Activated T-cell treated with anti-CD3 and anti-CD28 coated beads for 48 hours (primary cell): ENCODE measurements at regions not wholly inside any gene's neighbourhood (a gene's known extent, or its start where the extent isn't known, plus 50 kb on each side); places are given as distances from the start of the nearest gene placed in this dataset.

Source experiments
- DNase-seq: peaks from one replicate; pipeline ENCODE4 v3.0.0-alpha.2; 2020; ENCODE audit warnings: low read depth

DNA sequence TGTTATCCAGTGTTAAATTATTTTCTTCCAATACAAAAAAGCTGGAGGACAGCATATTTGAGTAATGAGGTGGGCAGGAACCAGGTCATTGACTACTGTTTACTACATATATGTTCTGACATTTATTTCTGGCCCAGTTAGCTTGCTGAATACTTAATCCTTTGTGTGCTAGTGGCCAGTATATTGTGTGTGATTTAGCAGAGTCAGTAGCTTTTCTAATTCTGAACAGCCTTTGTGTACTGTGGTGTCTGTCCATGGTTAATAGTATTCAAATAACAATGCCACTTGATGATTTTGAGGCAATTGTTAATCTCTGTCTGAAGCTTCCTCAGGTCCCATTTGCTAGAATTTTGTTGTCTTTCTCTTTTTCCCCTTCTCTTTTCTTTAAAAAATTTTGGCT, 286.5 kb upstream of the E2F7 start:
- no peak for DNase-seq

- DNase-seq: no peak
These were observed 284.5 kb upstream of the E2F7 start for GRCh38 chr12:77349689-77350370.

- DNase-seq: no peak
These were observed 281.6 kb upstream of the E2F7 start for GRCh38 chr12:77347017-77347416.

DNA sequence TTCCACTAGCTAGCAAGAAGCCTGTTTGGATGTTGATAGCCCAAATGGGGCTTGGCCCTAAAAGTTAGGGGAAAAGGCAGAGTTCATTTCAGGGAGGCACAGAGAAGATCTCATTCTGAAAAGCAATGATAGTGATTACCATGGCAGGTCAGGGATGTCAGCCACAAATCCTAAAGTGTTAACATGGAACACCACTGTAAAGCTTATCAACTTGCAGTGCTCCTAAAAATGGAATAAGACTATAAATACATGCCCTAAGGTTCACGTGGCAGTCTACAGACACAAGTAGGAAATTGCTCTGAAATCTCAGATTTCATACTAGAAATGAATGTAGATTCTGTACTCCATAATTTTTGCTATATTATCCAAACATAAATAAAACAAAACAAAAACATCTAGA, 280.0 kb upstream of the E2F7 start:
- no peak for DNase-seq

- no peak for DNase-seq
These were observed 279.3 kb upstream of the E2F7 start for GRCh38 chr12:77344651-77345050.

GRCh38 chr12:77343291-77343690, 277.9 kb upstream of the E2F7 start:
- no peak for DNase-seq

- DNase-seq: no peak
These were observed 276.9 kb upstream of the E2F7 start for GRCh38 chr12:77342253-77342652.

GRCh38 chr12:77339610-77340009, 274.2 kb upstream of the E2F7 start:
- no peak for DNase-seq

GRCh38 chr12:77337362-77337761, 272.0 kb upstream of the E2F7 start:
- DNase-seq: no peak

DNA sequence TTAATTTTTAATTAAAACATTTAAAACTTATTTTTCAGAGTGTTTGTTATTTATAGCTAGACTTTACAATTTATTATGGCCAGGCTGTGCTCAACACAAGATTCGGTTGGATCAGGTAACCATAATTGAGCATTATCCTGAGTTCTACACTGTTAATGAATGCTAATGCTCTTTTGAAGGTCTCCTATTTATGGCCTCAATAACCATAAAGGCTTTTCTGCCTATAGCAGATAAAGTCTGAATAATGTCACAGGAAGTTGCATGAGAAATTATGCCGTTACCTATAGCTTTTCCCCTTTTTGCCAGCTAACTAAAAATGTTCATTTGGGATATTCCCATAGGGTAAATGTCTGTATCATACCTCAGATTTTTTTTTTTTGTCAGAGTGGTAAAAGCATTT, 269.4 kb upstream of the E2F7 start:
- no peak for DNase-seq

DNA sequence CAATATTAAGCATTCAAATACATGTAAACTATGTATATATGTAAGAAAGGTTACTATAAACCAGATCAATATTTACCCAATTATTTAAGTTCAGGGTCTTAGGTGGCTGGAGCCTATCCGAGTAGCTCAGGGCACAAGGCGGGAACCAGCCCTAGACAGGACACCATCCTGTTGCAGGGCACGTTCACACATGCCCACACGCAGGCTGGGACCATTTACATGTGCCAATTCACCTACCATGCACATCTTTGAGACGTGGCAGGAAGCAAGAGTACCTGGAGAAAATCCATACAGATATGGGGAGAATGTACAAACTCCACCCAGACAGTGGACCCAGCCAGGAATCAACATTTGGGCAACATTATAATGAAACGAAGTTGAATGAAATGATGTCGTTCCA, 263.0 kb upstream of the E2F7 start:
- DNase-seq: no peak

GRCh38 chr12:77325511-77326236, 260.3 kb upstream of the E2F7 start:
- DNase-seq: no peak

DNA sequence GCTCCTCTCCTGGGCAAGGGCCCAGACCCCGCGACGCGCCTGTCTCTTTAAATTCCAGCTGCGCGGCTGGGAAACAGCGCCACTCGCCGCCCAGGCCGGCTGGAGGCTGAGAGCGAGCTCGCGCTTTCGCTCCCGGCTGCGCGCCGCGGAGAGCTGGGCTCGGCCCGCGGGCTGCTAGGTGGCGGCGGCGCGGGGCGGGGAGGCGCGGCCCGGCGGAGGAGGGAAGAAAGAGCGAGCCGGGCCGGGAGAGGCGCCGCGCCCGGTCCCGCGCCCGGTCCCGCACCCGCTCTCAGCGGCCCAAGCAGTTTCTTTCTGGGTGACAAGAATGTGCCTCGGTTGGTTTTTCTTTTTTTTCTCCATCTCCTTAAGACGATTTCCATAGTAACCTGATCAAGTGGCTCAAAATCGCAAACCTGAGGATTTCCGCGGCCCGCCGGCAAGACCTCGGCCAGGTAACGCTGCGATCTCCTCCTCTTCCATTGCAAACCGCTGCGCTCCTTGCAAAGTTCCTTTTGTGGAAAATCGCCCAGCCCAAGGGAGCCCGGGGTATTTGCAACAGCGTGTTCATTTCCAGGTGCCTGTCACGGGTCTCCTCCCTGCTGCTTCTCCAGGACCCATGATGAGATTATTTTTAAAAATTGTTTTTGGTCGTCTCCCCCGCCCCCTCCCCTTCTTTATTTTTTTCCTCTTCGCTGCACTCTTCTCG, 259.5 kb upstream of the E2F7 start:
- DNase-seq: peak; percentile 27

- DNase-seq: no peak
These were observed 259.0 kb upstream of the E2F7 start for GRCh38 chr12:77324416-77324762.

- DNase-seq: no peak
These were observed 258.5 kb upstream of the E2F7 start for GRCh38 chr12:77323788-77324415.

- DNase-seq: no peak
These were observed 253.8 kb upstream of the E2F7 start for GRCh38 chr12:77319166-77319565.

- no peak for DNase-seq
These were observed 250.0 kb upstream of the E2F7 start for GRCh38 chr12:77315407-77315806.

DNA sequence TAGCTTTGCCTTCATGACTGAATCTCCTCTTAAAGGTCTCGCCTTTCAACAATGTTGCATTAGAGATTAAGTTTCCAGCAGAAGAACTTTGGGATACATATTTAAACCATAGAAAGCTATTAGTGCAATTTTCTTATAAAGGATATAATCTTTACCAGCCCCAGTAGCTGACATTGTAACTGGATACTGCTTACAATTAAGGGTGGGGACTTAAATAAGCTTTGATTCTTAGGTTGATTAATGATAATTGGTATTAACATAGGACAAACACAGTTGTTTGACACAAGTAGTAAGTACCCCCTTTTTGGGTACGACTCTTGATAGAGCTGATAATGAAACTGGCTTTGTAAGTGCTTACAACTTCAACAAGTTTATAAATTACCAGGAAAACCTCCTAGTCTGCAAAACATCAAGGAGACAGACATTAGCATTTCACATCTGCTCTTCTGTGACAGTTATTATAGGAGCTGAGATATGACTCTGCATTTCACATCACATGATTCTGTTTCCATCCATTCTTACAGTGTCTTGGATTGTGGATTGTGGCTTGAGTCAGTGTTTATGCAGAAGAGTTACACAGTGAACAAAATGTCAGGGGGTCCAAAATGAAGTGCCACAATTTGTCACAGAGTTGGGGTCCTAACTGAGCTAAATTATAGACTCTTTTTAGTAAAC, 249.1 kb upstream of the E2F7 start:
- no peak for DNase-seq

DNA sequence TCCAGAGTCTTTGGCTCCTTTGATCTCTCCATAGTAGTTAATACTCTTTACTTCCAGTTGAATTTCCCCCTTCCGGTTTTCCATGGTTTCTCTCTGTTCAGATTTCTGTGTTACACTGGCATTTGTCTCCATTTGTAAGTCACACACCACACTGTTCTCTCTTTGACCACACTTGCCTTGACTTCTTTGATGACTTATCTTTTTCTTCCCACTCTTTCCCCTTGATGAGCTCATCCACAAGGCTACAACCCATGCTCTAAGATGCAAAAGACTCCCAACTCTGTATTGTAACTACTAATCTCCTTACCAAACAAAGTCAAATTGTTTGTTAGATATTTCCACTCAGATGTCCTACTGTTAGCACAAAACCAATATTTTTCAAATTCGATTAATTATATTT, 242.7 kb upstream of the E2F7 start:
- DNase-seq: no peak

DNA sequence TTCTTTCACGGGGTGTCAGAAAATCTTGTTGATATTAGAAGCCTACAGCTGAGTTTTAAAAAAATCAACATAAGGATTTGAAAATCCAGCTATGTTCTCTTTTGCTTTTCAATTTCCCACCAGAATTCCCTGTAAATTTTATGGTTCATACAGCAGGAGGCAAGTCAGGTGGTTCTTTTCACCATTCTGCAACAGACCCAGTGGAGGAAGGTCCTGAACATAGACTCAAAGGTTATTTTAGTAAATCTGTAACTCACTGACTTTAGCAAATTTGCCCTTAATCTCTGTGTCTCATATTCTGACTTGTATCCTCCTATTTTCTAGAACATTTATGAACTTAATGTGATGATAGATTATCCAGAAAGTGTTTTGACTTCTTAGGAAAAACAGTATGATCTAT, 235.4 kb upstream of the E2F7 start:
- DNase-seq: no peak

DNA sequence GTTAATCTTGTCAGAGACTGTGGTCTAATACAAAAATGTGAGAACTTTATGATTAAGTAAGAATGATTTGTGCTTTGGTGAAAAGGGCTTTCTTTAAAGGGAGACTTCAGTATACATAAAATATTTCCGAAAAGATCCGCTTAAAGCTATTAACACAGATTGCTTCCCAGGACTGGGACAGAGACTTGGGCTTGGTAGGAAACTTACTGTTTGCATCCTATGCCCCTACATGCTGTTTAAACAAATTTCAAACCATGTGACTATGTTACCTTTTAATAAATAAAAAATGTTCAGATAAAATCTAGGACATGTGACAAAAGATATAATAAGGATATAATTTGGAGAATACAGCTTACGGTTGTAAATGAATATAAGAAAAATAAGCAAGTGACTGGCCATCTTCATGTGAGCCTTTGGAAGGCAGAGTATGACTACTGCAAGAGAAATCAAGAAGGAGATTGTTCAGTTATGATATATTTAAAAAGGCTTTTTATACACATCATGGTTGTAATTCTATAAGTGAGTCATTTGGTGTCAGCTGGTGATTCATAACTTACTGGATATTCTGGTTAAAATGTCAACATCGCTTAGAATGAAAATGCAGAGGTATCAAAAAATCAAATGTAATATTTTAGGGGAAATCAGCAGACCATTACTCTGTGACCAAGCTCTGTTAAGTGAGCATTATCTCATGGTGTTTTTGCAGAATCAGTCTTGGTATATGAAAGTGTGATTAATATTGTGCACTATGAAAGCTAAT, 234.7 kb upstream of the E2F7 start:
- no peak for DNase-seq

DNA sequence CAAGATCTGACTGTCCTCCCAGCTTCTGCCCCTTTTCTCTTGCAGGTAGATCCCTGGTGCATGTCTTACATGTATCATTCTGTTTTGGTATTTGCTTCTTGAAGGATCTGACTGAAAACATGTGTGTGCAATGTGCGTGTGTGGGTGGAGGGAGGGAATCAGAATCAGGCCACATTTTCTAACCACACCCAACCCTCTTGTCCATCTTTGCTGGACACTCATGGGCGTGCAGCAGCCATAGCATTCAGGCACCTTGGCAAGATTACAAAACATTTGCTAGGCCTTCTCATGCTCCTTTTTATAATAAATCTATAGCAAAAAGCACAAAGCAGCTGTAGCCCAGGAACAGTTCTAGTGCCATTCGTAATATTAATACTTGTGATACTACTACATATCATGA, 233.6 kb upstream of the E2F7 start:
- no peak for DNase-seq
